ENCODE measurements at regions not wholly inside any gene's neighbourhood (a gene's known extent, or its start where the extent isn't known, plus 50 kb on each side); places are given as distances from the start of the nearest gene placed in this dataset.

DNA sequence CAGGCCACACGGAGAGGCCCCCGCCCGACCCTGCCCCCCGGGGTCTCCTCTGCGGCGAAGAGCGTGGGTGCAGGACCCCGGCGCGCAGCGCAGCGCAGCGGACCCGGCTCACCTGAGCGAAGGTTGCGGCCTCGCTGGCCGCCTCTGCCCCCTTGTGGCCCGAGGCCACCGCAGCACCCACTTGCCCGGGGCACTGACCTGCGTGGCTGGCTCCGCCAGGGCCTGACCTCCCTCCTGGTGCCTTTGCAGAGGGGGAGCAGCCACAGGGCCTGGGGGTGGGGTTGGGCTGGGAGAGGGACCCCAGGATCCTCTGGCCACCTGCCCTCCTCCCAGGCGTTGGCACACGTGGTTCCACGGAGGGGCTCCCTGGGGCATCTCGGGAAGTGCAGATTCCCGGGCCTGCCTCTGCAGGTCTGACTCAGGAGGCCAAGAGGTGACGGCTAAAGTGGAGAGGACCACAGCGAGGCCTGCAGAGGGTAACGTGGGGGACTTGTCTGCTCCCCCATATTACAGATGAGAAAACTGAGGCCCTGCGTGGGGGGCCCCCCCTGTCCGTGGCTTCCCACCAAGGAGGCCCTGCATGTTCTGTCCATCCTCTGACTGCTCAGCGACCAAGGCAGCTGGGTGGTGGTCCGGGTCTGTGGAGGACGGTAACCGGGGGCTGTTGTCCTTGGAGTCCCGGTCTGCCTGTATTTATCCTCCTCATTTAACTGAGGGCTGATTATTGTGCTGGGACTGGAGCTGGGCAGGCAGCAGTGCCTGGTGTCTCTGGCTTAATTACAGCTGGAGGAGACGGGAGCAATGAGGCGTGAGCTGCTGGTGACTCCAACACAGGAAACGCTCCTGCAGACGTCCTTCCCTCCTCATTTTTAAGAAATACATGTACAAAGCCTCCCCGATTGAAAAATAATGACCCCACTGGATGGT is 67.9 kb upstream of the BEGAIN start:
- Histone ChIP-seq H3K27ac (ENCODE audit: low read depth, low read length, poor library complexity, severe bottlenecking) (no peak overlapping the region), H3K36me3 (ENCODE audit: insufficient read depth, low read length) (no peaks in the 10 kb centered on the region), H2AFZ (ENCODE audit: low read length) (no peak overlapping the region), H3K9me2 (ENCODE audit: low read depth, low read length) (no peaks in the 10 kb centered on the region), H3F3A (ENCODE audit: insufficient read depth, low read length) (no peaks in the 10 kb centered on the region), H3K4me3 (ENCODE audit: low read depth, low read length, poor library complexity, severe bottlenecking) (no peak overlapping the region), H3K4me1 (ENCODE audit: insufficient read depth, low read length, severe bottlenecking) (peaks cover 11% of the 10 kb centered on the region), H3K9ac (ENCODE audit: low read length) (no peak overlapping the region), H3K79me2 (ENCODE audit: insufficient read depth, low read length) (no peaks in the 10 kb centered on the region), H4K20me1 (ENCODE audit: insufficient read depth, low read length) (no peaks in the 10 kb centered on the region), H3K4me2 (ENCODE audit: low read length) (no peak overlapping the region), H3K9me3 (ENCODE audit: low read length) (no peaks in the 10 kb centered on the region), H3K27me3 (ENCODE audit: insufficient read depth, low read length) (no peaks in the 10 kb centered on the region)
- TF ChIP-seq EZH2 (IDR thresholded peaks at IDR 0.05; ENCODE audit: borderline replicate concordance, low read length) = no peak
- peak; percentile 46 for TF ChIP-seq CTCF (IDR thresholded peaks at IDR 0.05; ENCODE audit: low read length)

DNA sequence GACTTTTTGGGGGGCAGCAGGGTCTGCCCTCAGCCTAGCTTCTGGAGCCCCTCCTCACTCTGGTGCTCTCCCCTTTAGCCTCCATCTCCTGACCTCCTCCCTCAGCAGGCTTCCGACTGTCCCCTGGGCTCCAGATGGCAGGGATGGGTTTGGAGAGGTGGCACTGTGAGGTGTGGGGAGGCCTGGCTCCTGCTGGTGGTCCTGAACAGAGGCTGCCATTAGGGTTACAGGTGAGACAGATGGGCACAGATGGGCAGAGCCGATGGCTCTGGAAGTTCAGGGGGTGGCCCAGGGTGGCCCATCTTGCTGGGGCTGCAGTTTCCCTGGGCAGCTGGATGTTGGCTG is 68.5 kb upstream of the BEGAIN start:
- Histone ChIP-seq H3F3A (ENCODE audit: insufficient read depth, low read length) (no peaks in the 10 kb centered on the region), H3K4me1 (ENCODE audit: insufficient read depth, low read length, severe bottlenecking) (peaks cover 11% of the 10 kb centered on the region), H4K20me1 (ENCODE audit: insufficient read depth, low read length) (no peaks in the 10 kb centered on the region), H3K9me3 (ENCODE audit: low read length) (no peaks in the 10 kb centered on the region), H3K9me2 (ENCODE audit: low read depth, low read length) (no peaks in the 10 kb centered on the region), H2AFZ (ENCODE audit: low read length) (no peak overlapping the region), H3K36me3 (ENCODE audit: insufficient read depth, low read length) (no peaks in the 10 kb centered on the region), H3K4me3 (ENCODE audit: low read depth, low read length, poor library complexity, severe bottlenecking) (no peak overlapping the region), H3K27ac (ENCODE audit: low read depth, low read length, poor library complexity, severe bottlenecking) (no peak overlapping the region), H3K9ac (ENCODE audit: low read length) (no peak overlapping the region), H3K4me2 (ENCODE audit: low read length) (no peak overlapping the region), H3K79me2 (ENCODE audit: insufficient read depth, low read length) (no peaks in the 10 kb centered on the region), H3K27me3 (ENCODE audit: insufficient read depth, low read length) (no peaks in the 10 kb centered on the region)
- TF ChIP-seq CTCF (IDR thresholded peaks at IDR 0.05; ENCODE audit: low read length) (no peak), EZH2 (IDR thresholded peaks at IDR 0.05; ENCODE audit: borderline replicate concordance, low read length) (no peak)

DNA sequence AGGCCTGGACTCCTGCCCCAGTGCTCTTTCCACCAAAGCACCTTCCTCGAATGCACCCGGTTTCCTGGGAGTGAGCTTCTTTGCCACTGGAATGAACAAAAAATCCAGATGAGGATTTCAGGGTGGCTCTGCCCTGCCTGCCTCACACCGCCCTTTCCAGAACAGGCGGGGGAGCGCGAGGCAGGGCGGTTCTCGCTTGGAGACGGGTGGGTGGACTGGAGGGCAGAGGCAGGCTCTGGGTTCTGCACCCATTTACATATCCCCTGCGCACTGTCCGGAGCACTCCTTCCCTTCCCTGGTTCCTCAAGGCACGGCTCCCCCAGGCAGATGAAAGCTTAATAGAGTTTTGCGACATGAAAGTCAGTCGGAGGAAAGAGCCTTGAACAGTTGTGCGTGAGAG is 69.7 kb upstream of the DLK1 start:
- H3K36me3 ChIP-seq (ENCODE audit: insufficient read depth, low read length) = no peaks in the 10 kb centered on the region
- H3K27me3 ChIP-seq (ENCODE audit: insufficient read depth, low read length) = no peaks in the 10 kb centered on the region
- TF ChIP-seq CTCF (IDR thresholded peaks at IDR 0.05; ENCODE audit: low read length) = no peak
- no peak for TF ChIP-seq EZH2 (IDR thresholded peaks at IDR 0.05; ENCODE audit: borderline replicate concordance, low read length)
- H3K27ac ChIP-seq (ENCODE audit: low read depth, low read length, poor library complexity, severe bottlenecking) = no peak overlapping the region
- H4K20me1 ChIP-seq (ENCODE audit: insufficient read depth, low read length) = no peaks in the 10 kb centered on the region
- H2AFZ ChIP-seq (ENCODE audit: low read length) = no peak overlapping the region
- no peak overlapping the region for H3K9ac ChIP-seq (ENCODE audit: low read length)
- no peak overlapping the region for H3K4me2 ChIP-seq (ENCODE audit: low read length)
- no peaks in the 10 kb centered on the region for H3K9me2 ChIP-seq (ENCODE audit: low read depth, low read length)
- no peaks in the 10 kb centered on the region for H3K79me2 ChIP-seq (ENCODE audit: insufficient read depth, low read length)
- peaks cover 11% of the 10 kb centered on the region for H3K4me1 ChIP-seq (ENCODE audit: insufficient read depth, low read length, severe bottlenecking)
- no peaks in the 10 kb centered on the region for H3K9me3 ChIP-seq (ENCODE audit: low read length)
- H3K4me3 ChIP-seq (ENCODE audit: low read depth, low read length, poor library complexity, severe bottlenecking) = no peak overlapping the region
- no peaks in the 10 kb centered on the region for H3F3A ChIP-seq (ENCODE audit: insufficient read depth, low read length)
